Thymus (tissue), 11 donors: ENCODE measurements at regions not wholly inside any gene's neighbourhood (a gene's known extent, or its start where the extent isn't known, plus 50 kb on each side); places are given as distances from the start of the nearest gene placed in this dataset.

ENCODE experiments used
- DNase-seq, 9 donors: peaks; one replicate each; pipeline ENCODE4 v3.0.0-alpha.2; 2013; ENCODE audit warnings: low spot score in 9 of 9, low read depth in 6 of 9, missing footprints in 1 of 9
- H3K27ac ChIP-seq, 2 donors: one replicate each; pipeline ENCODE4 v1.5.1; 2013; ENCODE audit warnings: control low read depth in 1 of 2, low read depth in 1 of 2, low read length in 1 of 2, mild to moderate bottlenecking in 1 of 2, moderate library complexity in 1 of 2
- H3K27me3 ChIP-seq, 2 donors: one replicate each; pipeline ENCODE4 v1.5.1; 2013; ENCODE audit warnings: low read length in 1 of 2; ENCODE audit not compliant: control insufficient read depth in 2 of 2, insufficient read depth in 1 of 2
- H3K36me3 ChIP-seq, 2 donors: one replicate each; pipeline ENCODE4 v1.5.1; 2013; ENCODE audit warnings: low read length in 1 of 2, mild to moderate bottlenecking in 1 of 2, moderate library complexity in 1 of 2; ENCODE audit not compliant: control insufficient read depth in 2 of 2, insufficient read depth in 2 of 2
- H3K4me1 ChIP-seq, 2 donors: one replicate each; pipeline ENCODE4 v1.5.1; 2013; ENCODE audit warnings: low read length in 2 of 2; ENCODE audit not compliant: control insufficient read depth in 2 of 2, insufficient read depth in 2 of 2
- H3K4me3 ChIP-seq, 2 donors: one replicate each; pipeline ENCODE4 v1.5.1; 2013; ENCODE audit warnings: low read length in 2 of 2, control low read depth in 1 of 2, mild to moderate bottlenecking in 1 of 2
- H3K9me3 ChIP-seq, 2 donors: one replicate each; pipeline ENCODE4 v1.5.1; 2013; ENCODE audit warnings: low read length in 1 of 2, mild to moderate bottlenecking in 1 of 2; ENCODE audit not compliant: control insufficient read depth in 2 of 2, insufficient read depth in 1 of 2
- WGBS: extraction: QIAGEN DNeasy Blood & Tissue Kit; methylation state at CpG from one replicate; pipeline ENCODE4 v1.1.7; 2013; 5-methylcytosine and 5-hydroxymethylcytosine counted together
- donor health status: healthy.

- Histone ChIP-seq H3K4me3 (no peak overlapping the region), H3K9me3 (no peaks in the 10 kb centered on the region), H3K27me3 (no peaks in the 10 kb centered on the region), H3K36me3 (no peaks in the 10 kb centered on the region), H3K27ac (no peak overlapping the region), H3K4me1 (no peaks in the 10 kb centered on the region)
- 96% methylated on average over 7 of the region's 7 CpGs for WGBS
- no peak for DNase-seq
Observed at GRCh38 chr21:35885942-35886541, 174.3 kb downstream of the SETD4 start.

DNA sequence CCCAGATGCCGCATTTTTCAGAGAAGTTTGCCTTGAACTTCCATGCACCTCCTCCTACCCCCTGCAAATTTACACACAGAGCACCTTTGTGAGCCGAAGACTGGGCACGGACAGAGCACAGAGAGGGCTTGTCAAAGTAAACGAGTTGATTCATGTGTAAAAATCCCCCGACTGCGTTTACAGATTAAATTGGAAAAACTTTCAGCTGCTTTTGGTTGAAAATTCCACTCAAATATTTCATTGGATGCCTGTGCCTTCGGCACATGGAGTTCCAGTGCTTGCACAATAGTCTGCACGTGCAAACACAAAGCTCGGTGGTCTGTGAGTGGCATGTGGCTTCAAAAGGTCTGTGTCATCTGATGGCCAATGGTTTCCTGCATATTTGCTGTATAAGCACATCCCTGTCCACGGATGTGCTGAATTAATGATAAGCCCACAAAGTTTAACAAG, 177.5 kb downstream of the SETD4 start:
- Histone ChIP-seq H3K4me3 (no peak overlapping the region), H3K36me3 (no peaks in the 10 kb centered on the region), H3K27ac (no peak overlapping the region), H3K27me3 (peaks cover 0 to 3% of the 10 kb centered on the region in 2 donors), H3K4me1 (no peaks in the 10 kb centered on the region), H3K9me3 (no peaks in the 10 kb centered on the region)
- DNase-seq, result no peak
- WGBS, result 79% methylated on average over 10 of the region's 10 CpGs

DNA sequence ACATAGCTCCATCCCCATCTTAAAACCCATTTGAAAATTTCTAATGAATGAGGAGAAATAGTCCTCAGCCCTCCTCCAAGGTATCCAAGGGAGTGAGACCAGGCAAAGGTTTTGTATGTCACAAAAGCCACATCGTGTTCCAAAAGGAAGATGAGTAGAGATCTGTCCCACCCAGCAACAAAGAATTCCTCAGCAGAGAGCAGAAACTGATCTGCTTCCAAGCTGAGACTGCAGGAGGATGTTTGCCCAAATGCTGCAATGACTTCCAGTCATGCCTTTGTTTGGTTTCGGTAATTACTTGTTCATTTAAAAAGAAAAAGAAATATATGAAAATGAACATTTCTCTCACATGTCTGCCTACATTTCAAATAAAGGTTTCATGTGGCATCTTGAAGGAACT, 186.9 kb downstream of the SETD4 start:
- Histone ChIP-seq H3K27ac (no peak overlapping the region), H3K4me3 (no peak overlapping the region), H3K9me3 (no peaks in the 10 kb centered on the region), H3K27me3 (peaks cover 0 to 2% of the 10 kb centered on the region in 2 donors), H3K4me1 (no peaks in the 10 kb centered on the region), H3K36me3 (no peaks in the 10 kb centered on the region)
- DNase-seq, result no peak
- WGBS, result 78% methylated on average over 2 of the region's 2 CpGs

DNA sequence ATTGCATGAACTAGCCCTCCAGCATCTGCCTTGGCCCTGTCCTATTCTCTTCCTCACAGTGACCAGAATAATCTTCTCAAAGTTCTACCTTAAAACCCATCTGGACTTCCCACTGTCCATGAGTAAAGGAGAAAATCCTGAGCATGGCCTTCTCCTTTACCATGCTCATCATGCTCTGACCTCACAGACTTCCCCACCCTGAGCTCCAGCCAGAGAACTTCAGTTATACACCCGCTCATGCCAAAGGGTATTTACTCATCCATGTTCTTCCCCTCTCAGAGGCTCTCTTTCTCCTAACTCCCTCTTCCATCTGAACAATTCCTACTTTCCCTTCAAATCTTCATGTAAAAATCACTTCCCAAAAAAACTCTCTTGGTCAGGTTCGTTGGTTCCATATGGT, 188.4 kb downstream of the SETD4 start:
- peaks cover 0 to 2% of the 10 kb centered on the region in 2 donors for H3K27me3 ChIP-seq
- no peak overlapping the region for H3K4me3 ChIP-seq
- H3K4me1 ChIP-seq, result no peaks in the 10 kb centered on the region
- no peak overlapping the region for H3K27ac ChIP-seq
- 92% methylated on average over 2 of the region's 2 CpGs for WGBS
- H3K9me3 ChIP-seq, result no peaks in the 10 kb centered on the region
- no peaks in the 10 kb centered on the region for H3K36me3 ChIP-seq
- DNase-seq, result no peak

DNA sequence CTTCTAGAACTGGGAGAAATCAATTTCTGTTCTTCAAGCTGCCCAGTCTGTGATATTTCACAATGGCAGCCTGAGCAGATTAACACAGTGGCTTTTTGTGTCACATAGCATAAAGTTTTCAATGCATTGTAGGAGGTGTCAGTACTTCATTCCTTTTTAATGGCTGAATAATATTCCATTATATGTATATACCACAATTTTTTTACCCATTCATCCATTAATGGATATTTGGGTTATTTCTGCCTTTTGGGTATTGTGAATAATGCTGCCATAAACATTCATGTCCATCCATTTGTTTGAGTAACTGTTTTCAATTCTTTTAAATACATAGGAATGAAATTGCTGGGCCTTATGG, 191.5 kb downstream of the SETD4 start:
- Histone ChIP-seq H3K36me3 (no peaks in the 10 kb centered on the region), H3K4me3 (no peak overlapping the region), H3K9me3 (no peaks in the 10 kb centered on the region), H3K4me1 (no peaks in the 10 kb centered on the region), H3K27me3 (peaks cover 0 to 2% of the 10 kb centered on the region in 2 donors), H3K27ac (no peak overlapping the region)
- no peak for DNase-seq

GRCh38 chr21:35868005-35868868, 192.1 kb downstream of the SETD4 start:
- Histone ChIP-seq H3K9me3 (no peaks in the 10 kb centered on the region), H3K27me3 (peaks cover 0 to 2% of the 10 kb centered on the region in 2 donors), H3K4me1 (no peaks in the 10 kb centered on the region), H3K4me3 (no peak overlapping the region), H3K27ac (no peak overlapping the region), H3K36me3 (no peaks in the 10 kb centered on the region)
- DNase-seq, result no peak
- 79% methylated on average over 10 of the region's 10 CpGs for WGBS

GRCh38 chr21:35864039-35864438, 196.3 kb downstream of the SETD4 start:
- Histone ChIP-seq H3K9me3 (no peaks in the 10 kb centered on the region), H3K27ac (no peak overlapping the region), H3K4me3 (no peak overlapping the region), H3K27me3 (peaks cover 0 to 2% of the 10 kb centered on the region in 2 donors), H3K4me1 (no peaks in the 10 kb centered on the region), H3K36me3 (no peaks in the 10 kb centered on the region)
- no peak for DNase-seq
- 92% methylated on average over 4 of the region's 4 CpGs for WGBS

DNA sequence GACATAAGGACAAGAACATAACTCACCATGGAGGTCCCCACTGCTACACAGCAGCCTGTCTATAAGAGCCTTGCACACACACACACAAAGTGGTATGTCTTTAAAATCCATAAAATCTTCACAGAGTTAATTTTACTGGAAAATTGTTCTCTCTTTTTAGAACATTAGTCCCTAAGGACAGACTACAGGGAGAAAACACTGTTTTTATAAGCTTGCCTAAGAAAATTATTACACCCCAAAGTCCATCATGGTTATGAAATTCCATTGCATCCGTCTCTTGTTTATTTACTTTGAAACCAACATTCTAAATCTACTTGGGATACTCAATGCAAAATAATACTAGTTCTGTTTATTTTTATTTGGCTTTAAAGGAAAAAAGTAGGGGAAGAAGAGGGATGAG, 197.4 kb downstream of the SETD4 start:
- Histone ChIP-seq H3K4me1 (no peaks in the 10 kb centered on the region), H3K4me3 (no peak overlapping the region), H3K27me3 (peaks cover 0 to 2% of the 10 kb centered on the region in 2 donors), H3K36me3 (no peaks in the 10 kb centered on the region), H3K9me3 (no peaks in the 10 kb centered on the region), H3K27ac (no peak overlapping the region)
- 96% methylated on average over 1 of the region's 1 CpG for WGBS
- DNase-seq, result no peak

DNA sequence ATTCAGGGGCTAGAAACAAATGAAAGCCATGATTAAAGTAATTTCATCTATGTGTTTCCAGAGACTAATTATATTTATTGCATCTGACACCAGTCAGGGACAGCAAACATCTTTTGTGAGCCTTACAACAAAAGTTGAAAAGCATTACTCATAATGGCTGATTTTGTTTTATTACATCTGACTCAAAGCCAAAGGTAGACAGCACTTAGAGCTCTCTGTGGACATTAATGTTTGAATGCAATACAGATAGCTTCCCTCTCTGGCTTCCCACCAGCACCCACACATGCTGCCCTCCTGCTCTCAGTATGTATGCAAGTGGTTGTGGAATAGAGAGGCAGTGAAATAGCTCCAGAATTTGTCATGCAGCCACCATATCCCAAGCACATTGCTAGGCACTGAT, 198.7 kb downstream of the SETD4 start:
- no peaks in the 10 kb centered on the region for H3K9me3 ChIP-seq
- no peak for DNase-seq
- no peak overlapping the region for H3K27ac ChIP-seq
- H3K4me1 ChIP-seq, result no peaks in the 10 kb centered on the region
- peaks cover 0 to 2% of the 10 kb centered on the region in 2 donors for H3K27me3 ChIP-seq
- H3K36me3 ChIP-seq, result no peaks in the 10 kb centered on the region
- H3K4me3 ChIP-seq, result no peak overlapping the region
